ENCODE measurements at regions not wholly inside any gene's neighbourhood (a gene's known extent, or its start where the extent isn't known, plus 50 kb on each side); places are given as distances from the start of the nearest gene placed in this dataset.
"Not testable (repeated sequence)": the region's sequence is repeated elsewhere in the genome, so short reads cannot be mapped to it uniquely, and the experiment has no call there.

- DNase-seq (ENCODE audit: insufficient read length, low spot score) (no peak), FAIRE-seq (no peak)
- no peak for TF ChIP-seq POLR2A (IDR thresholded peaks at IDR 0.05; ENCODE audit: low read depth, low read length)
Observed at GRCh38 chr2:116724550-116724949, 1089.9 kb upstream of the DDX18 start.

DNA sequence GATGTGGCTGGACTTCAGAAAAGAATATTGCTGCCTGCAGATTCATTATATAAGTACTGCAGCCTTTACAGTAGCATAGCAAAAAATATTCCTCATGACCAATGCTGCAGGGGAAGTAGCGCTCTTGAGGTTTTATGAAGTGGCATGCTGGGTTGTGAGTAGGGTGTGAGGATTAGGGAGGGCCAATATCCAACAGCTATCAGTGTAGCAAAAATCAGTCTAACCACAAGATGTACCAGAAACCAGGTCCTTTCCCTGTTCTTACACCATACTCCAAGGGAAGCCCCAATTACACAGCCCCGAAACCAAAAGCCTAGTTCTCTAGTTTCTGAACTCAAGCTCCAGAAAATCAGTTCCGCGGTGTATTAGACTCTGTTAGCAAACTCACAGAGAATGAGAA, 1082.2 kb upstream of the DDX18 start:
- no peak for FAIRE-seq

DNA sequence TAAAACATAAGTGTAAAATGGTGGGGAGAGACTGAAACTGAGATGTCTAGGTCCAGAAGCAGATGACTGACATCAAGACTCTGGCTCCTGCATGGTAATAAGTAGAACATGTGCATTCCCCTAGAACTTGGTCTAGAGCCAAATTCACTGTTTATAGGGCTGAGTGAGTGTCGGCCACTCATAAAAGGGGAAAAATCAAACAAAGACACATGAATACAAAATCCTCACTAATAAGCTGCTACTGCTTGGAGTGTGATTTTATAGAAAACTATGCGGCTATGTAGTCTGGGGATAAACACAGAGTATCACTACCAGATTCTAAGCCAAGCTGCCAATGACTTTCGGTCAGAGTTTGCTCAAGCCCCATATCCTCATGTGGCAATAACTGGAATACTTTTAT, 1080.8 kb upstream of the DDX18 start:
- no peak for DNase-seq (ENCODE audit: insufficient read length, low spot score)
- no peak for FAIRE-seq
- TF ChIP-seq POLR2A (IDR thresholded peaks at IDR 0.05; ENCODE audit: low read depth, low read length) = no peak

More for the DNA sequence above, 1082.2 kb upstream of the DDX18 start:
- DNase-seq (ENCODE audit: insufficient read length, low spot score) = no peak
- TF ChIP-seq POLR2A (IDR thresholded peaks at IDR 0.05; ENCODE audit: low read depth, low read length) = no peak

GRCh38 chr2:116737951-116738350, 1076.5 kb upstream of the DDX18 start:
- no peak for TF ChIP-seq POLR2A (IDR thresholded peaks at IDR 0.05; ENCODE audit: low read depth, low read length)
- DNase-seq (ENCODE audit: insufficient read length, low spot score) (no peak), FAIRE-seq (no peak)

GRCh38 chr2:116747103-116747502, 1067.4 kb upstream of the DDX18 start:
- FAIRE-seq (no peak), DNase-seq (ENCODE audit: insufficient read length, low spot score) (no peak)
- no peak for TF ChIP-seq POLR2A (IDR thresholded peaks at IDR 0.05; ENCODE audit: low read depth, low read length)

- TF ChIP-seq POLR2A (IDR thresholded peaks at IDR 0.05; ENCODE audit: low read depth, low read length) = no peak
- no peak for DNase-seq (ENCODE audit: insufficient read length, low spot score)
- FAIRE-seq = no peak
Observed at GRCh38 chr2:116749994-116750393, 1064.5 kb upstream of the DDX18 start.

GRCh38 chr2:116754381-116755101, 1060.0 kb upstream of the DDX18 start:
- DNase-seq (ENCODE audit: insufficient read length, low spot score) (no peak), FAIRE-seq (no peak)
- TF ChIP-seq POLR2A (IDR thresholded peaks at IDR 0.05; ENCODE audit: low read depth, low read length) = no peak

- DNase-seq (ENCODE audit: insufficient read length, low spot score) (no peak), FAIRE-seq (no peak)
- TF ChIP-seq POLR2A (IDR thresholded peaks at IDR 0.05; ENCODE audit: low read depth, low read length) = no peak
Observed at GRCh38 chr2:116761864-116762263, 1052.6 kb upstream of the DDX18 start.

GRCh38 chr2:116769514-116769913, 1045.0 kb upstream of the DDX18 start:
- no peak for DNase-seq (ENCODE audit: insufficient read length, low spot score)
- no peak for FAIRE-seq
- TF ChIP-seq POLR2A (IDR thresholded peaks at IDR 0.05; ENCODE audit: low read depth, low read length) = no peak

GRCh38 chr2:116776556-116776955, 1037.9 kb upstream of the DDX18 start:
- TF ChIP-seq POLR2A (IDR thresholded peaks at IDR 0.05; ENCODE audit: low read depth, low read length) = no peak
- FAIRE-seq = no peak

DNA sequence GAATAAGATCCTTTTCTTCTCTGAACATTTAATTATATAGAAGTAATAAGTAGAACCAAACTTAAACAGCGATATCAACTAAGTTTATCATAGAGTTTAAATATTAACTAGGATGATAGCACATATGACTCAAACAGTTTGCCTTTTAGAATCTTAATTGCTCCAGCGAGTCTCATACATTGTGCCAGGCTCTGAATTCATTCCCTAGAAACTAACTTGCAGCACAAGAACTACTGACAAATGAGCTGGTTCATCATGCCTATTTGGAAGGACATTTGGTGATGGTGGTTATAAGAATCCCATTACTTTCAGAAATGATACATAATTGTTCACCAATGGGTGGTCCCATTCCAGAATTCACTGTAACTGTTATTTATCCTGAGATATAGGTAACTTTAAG, 1026.6 kb upstream of the DDX18 start:
- DNase-seq (ENCODE audit: insufficient read length, low spot score) (no peak), FAIRE-seq (no peak)
- TF ChIP-seq POLR2A (IDR thresholded peaks at IDR 0.05; ENCODE audit: low read depth, low read length) = no peak

More at GRCh38 chr2:116776556-116776955, 1037.9 kb upstream of the DDX18 start:
- no peak for DNase-seq (ENCODE audit: insufficient read length, low spot score)

DNA sequence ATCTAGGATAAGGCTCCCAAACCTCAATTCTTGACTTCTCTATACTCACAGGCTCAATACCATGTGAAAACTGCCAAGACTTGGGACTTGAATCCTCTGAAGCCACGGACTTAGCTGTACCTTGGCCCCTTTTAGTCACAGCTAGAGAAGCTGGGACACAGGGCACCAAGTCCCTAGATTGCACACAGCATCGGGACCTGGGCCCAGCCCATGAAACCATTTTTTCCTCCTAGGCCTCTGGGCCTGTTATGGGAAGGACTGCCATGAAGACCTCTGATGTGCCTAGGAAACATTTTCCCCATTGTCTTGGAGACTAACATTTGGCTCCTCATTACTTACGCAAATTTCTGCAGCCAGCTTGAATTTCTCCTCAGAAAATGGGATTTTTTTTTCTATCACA, 1011.8 kb upstream of the DDX18 start:
- TF ChIP-seq POLR2A (IDR thresholded peaks at IDR 0.05; ENCODE audit: low read depth, low read length) = no peak
- FAIRE-seq (no peak), DNase-seq (ENCODE audit: insufficient read length, low spot score) (no peak)

- TF ChIP-seq POLR2A (IDR thresholded peaks at IDR 0.05; ENCODE audit: low read depth, low read length) = no peak
- FAIRE-seq (no peak), DNase-seq (ENCODE audit: insufficient read length, low spot score) (no peak)
Observed at GRCh38 chr2:116804901-116805300, 1009.6 kb upstream of the DDX18 start.

- not testable (repeated sequence) for FAIRE-seq; DNase-seq (ENCODE audit: insufficient read length, low spot score)
Observed at GRCh38 chr2:116806505-116806904, 1008.0 kb upstream of the DDX18 start.

GRCh38 chr2:116809109-116809508, 1005.4 kb upstream of the DDX18 start:
- DNase-seq (ENCODE audit: insufficient read length, low spot score) (no peak), FAIRE-seq (no peak)
- no peak for TF ChIP-seq POLR2A (IDR thresholded peaks at IDR 0.05; ENCODE audit: low read depth, low read length)

- FAIRE-seq = no peak
- DNase-seq (ENCODE audit: insufficient read length, low spot score) = no peak
- no peak for TF ChIP-seq POLR2A (IDR thresholded peaks at IDR 0.05; ENCODE audit: low read depth, low read length)
Observed at GRCh38 chr2:116810071-116810470, 1004.4 kb upstream of the DDX18 start.

Measured in H54 (cell line).